Ovary (tissue), 3 donors: ENCODE measurements at regions not wholly inside any gene's neighbourhood (a gene's known extent, or its start where the extent isn't known, plus 50 kb on each side); places are given as distances from the start of the nearest gene placed in this dataset.

Experiments used
- CTCF ChIP-seq, 3 donors: fragments of 450-650 bp in 2 of 3; fragments of 200-600 bp in 1 of 3; IDR thresholded peaks; one replicate each; pipeline versions ENCODE4 v1.5.1 to v1.8.0; 2016 to 2022; ENCODE audit warnings: antibody characterized with exemption in 3 of 3, mild to moderate bottlenecking in 1 of 3
- EP300 ChIP-seq: sonication (generic); formaldehyde crosslinking; IDR thresholded peaks from one replicate; pipeline ENCODE4 v1.6.1; 2017; ENCODE audit warnings: antibody characterized with exemption
- donor health status: DM: no; HTN: no; CAD: no.

- TF ChIP-seq EP300 (no peak), CTCF (IDR thresholded peaks at IDR 0.05) (no peak)
Observed at GRCh38 chr2:35000453-35000852, 1355.1 kb upstream of the CRIM1 start.
